ENCODE measurements at regions not wholly inside any gene's neighbourhood (a gene's known extent, or its start where the extent isn't known, plus 50 kb on each side); places are given as distances from the start of the nearest gene placed in this dataset.

GRCh38 chr10:106467506-106467905 lies 697.0 kb downstream of the SORCS1 start:
- H3K9me2 ChIP-seq (ENCODE audit: insufficient read depth), result 0 out of 2 replicates have a peak, but pooled peaks cover 7% of the 10 kb centered on the region
- H3F3A ChIP-seq (replicated peaks; ENCODE audit: low read depth), result no peaks in the 10 kb centered on the region
- H3K4me3 ChIP-seq, result no peak overlapping the region
- no peak overlapping the region for H2AFZ ChIP-seq
- H3K79me2 ChIP-seq (replicated peaks; ENCODE audit: insufficient read depth), result no peaks in the 10 kb centered on the region
- TF ChIP-seq EZH2 (IDR thresholded peaks at IDR 0.05; ENCODE audit: low read depth, unreplicated experiment), result no peak
- no peak for TF ChIP-seq POLR2AphosphoS5 (IDR thresholded peaks at IDR 0.05; ENCODE audit: low read depth)
- TF ChIP-seq NANOG (IDR thresholded peaks at IDR 0.05; ENCODE audit: borderline replicate concordance), result no peak
- 0 out of 2 replicates have a peak, but pooled peaks have one; percentile 10 for TF ChIP-seq ZNF462 (CRISPR knock-in tag; IDR thresholded peaks at IDR 0.05)
- TF ChIP-seq STAT1 (IDR thresholded peaks at IDR 0.05; ENCODE audit: unreplicated experiment), result no peak
- TF ChIP-seq REST (IDR thresholded peaks at IDR 0.05; ENCODE audit: unreplicated experiment), result no peak
- TF ChIP-seq JUNB (IDR thresholded peaks at IDR 0.05; ENCODE audit: unreplicated experiment), result no peak
- TF ChIP-seq ETS1 (IDR thresholded peaks at IDR 0.05), result no peak
- TF ChIP-seq CREB1 (CRISPR knock-in tag; IDR thresholded peaks at IDR 0.05; ENCODE audit: low read depth), result no peak
- no peak overlapping the region for H3K27ac ChIP-seq (ENCODE audit: low read depth)
- H3K4me3 Mint-ChIP-seq, result no peak overlapping the region
- no peaks in the 10 kb centered on the region for H3K4me1 ChIP-seq (ENCODE audit: insufficient read depth)
- peaks cover 4% of the 10 kb centered on the region; the same call in 2 of the 3 replicates for H3K9me3 Mint-ChIP-seq
- no peaks in the 10 kb centered on the region for H3K36me3 Mint-ChIP-seq (ENCODE audit: low read depth)
- H4K20me1 ChIP-seq (replicated peaks; ENCODE audit: insufficient read depth), result no peaks in the 10 kb centered on the region
- no peaks in the 10 kb centered on the region for H3K36me3 ChIP-seq (ENCODE audit: insufficient read depth)
- DNase-seq (ENCODE audit: low spot score) (peak; percentile 44), ATAC-seq (no peak)
- H3K4me1 Mint-ChIP-seq, result peaks cover 5% of the 10 kb centered on the region; the same call in 1 of the 3 replicates
- H3K4me2 ChIP-seq, result no peak overlapping the region
- H3K27me3 ChIP-seq (ENCODE audit: insufficient read depth), result no peaks in the 10 kb centered on the region
- peaks cover 3% of the 10 kb centered on the region for H3K27me3 Mint-ChIP-seq (ENCODE audit: insufficient read depth, low read depth, poor library complexity)
- H3K27ac Mint-ChIP-seq, result no peak overlapping the region

Measured in GM23338 (cell line).